ENCODE measurements at regions not wholly inside any gene's neighbourhood (a gene's known extent, or its start where the extent isn't known, plus 50 kb on each side); places are given as distances from the start of the nearest gene placed in this dataset.
A peak's percentile ranks its signal among the peaks of the same experiment; 100 is the strongest.

DNA sequence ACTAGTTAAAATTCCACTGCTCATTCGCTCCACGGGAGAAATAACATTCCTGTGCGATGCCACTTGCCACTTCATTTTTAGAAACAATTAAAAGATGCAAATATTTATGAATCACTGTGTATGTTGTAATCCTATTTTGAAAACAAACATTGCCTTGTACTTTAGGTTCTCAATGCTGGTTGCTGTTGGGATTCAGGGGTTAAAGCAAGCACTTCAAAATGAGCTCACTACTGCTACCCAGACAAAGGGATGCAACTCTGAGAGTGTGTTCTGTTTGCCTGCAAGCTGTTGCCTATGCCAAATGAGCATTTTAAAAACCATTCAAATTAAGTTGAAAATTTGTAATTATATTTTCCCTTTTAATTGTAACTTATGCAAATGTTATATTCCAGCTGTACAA lies 87.5 kb downstream of the RWDD3 start:
- in situ Hi-C loops (cut with MboI), result no loop called here
- Histone ChIP-seq H3K36me3 (ENCODE audit: low read depth) (no peaks in the 10 kb centered on the region), H3K9me2 (ENCODE audit: insufficient read depth) (no peaks in the 10 kb centered on the region), H3K4me3 (no peak overlapping the region), H3K4me1 (ENCODE audit: insufficient read depth) (no peaks in the 10 kb centered on the region; the same call in 1 of the 2 replicates), H3K4me2 (ENCODE audit: unreplicated experiment) (no peak overlapping the region), H3K27me3 (replicated peaks; ENCODE audit: insufficient read depth) (peaks cover 8% of the 10 kb centered on the region), H3F3A (ENCODE audit: insufficient read depth) (no peaks in the 10 kb centered on the region), H3K27ac (no peak overlapping the region), H4K20me1 (ENCODE audit: insufficient read depth) (no peaks in the 10 kb centered on the region), H3K9me3 (ENCODE audit: low read depth) (no peaks in the 10 kb centered on the region), H2AFZ (no peak overlapping the region), H3K79me2 (ENCODE audit: insufficient read depth) (no peaks in the 10 kb centered on the region), H3K9ac (no peak overlapping the region)
- peak; percentile 1 for DNase-seq
- 3 to 6% methylated on average over 3 of the region's 3 CpGs for WGBS, 2 experiments (ENCODE audit: low coverage in 1 of 2, low lambda C conversion rate in 2 of 2, missing lambda C conversion rate in 2 of 2)
- no peak for TF ChIP-seq EZH2 (IDR thresholded peaks at IDR 0.05; ENCODE audit: insufficient read depth, poor library complexity, severe bottlenecking)
- no peak for TF ChIP-seq EZH2phosphoT487 (IDR thresholded peaks at IDR 0.05; ENCODE audit: insufficient read depth, low read depth)

DNA sequence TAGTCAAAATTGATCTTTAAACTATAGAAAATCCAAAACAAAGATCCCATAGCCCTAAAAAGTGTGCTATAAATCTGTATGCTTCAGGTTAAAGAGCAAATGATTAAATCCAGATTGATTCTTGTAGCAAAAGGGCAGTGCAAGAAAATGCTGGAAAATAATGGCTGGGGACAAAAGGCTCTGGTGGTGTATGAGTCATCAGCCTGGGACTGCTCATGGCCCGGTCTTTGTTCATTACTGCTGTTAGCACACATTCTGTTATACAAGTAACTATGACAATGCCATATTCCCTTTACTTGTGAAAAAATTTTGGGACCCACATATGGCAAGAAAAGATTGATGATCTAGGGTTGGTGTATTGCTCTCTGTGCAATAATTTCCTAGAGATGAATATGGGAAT lies 89.1 kb downstream of the RWDD3 start:
- no peaks in the 10 kb centered on the region for H3K36me3 ChIP-seq (ENCODE audit: low read depth)
- in situ Hi-C loops (cut with MboI), result no loop called here

GRCh38 chr1:95325349-95325748 lies 91.3 kb downstream of the RWDD3 start:
- H3K9me2 ChIP-seq (ENCODE audit: insufficient read depth), result no peaks in the 10 kb centered on the region
- no peaks in the 10 kb centered on the region; the same call in 1 of the 2 replicates for H3K4me1 ChIP-seq (ENCODE audit: insufficient read depth)
- no peak overlapping the region for H3K9ac ChIP-seq
- no peak overlapping the region for H3K4me3 ChIP-seq
- no peaks in the 10 kb centered on the region for H3K36me3 ChIP-seq (ENCODE audit: low read depth)
- in situ Hi-C loops (cut with MboI), result no loop called here
- H3K27ac ChIP-seq, result no peak overlapping the region
- no peaks in the 10 kb centered on the region for H3F3A ChIP-seq (ENCODE audit: insufficient read depth)
- H4K20me1 ChIP-seq (ENCODE audit: insufficient read depth), result no peaks in the 10 kb centered on the region
- 48 to 52% methylated on average over 4 of the region's 4 CpGs for WGBS, 2 experiments (ENCODE audit: low coverage in 1 of 2, low lambda C conversion rate in 2 of 2, missing lambda C conversion rate in 2 of 2)
- no peak for DNase-seq
- peaks cover 6% of the 10 kb centered on the region for H3K27me3 ChIP-seq (replicated peaks; ENCODE audit: insufficient read depth)
- no peak overlapping the region for H3K4me2 ChIP-seq (ENCODE audit: unreplicated experiment)
- H3K79me2 ChIP-seq (ENCODE audit: insufficient read depth), result no peaks in the 10 kb centered on the region
- no peaks in the 10 kb centered on the region for H3K9me3 ChIP-seq (ENCODE audit: low read depth)
- H2AFZ ChIP-seq, result no peak overlapping the region
- TF ChIP-seq EZH2 (IDR thresholded peaks at IDR 0.05; ENCODE audit: insufficient read depth, poor library complexity, severe bottlenecking) (no peak), EZH2phosphoT487 (IDR thresholded peaks at IDR 0.05; ENCODE audit: insufficient read depth, low read depth) (no peak)

More for the DNA sequence above, 89.1 kb downstream of the RWDD3 start:
- 0 to 5% methylated on average over 1 of the region's 1 CpG for WGBS, 2 experiments (ENCODE audit: low coverage in 1 of 2, low lambda C conversion rate in 2 of 2, missing lambda C conversion rate in 2 of 2)
- no peak for TF ChIP-seq EZH2 (IDR thresholded peaks at IDR 0.05; ENCODE audit: insufficient read depth, poor library complexity, severe bottlenecking)
- no peak overlapping the region for H2AFZ ChIP-seq
- no peaks in the 10 kb centered on the region for H4K20me1 ChIP-seq (ENCODE audit: insufficient read depth)
- no peak overlapping the region for H3K9ac ChIP-seq
- no peaks in the 10 kb centered on the region; the same call in 1 of the 2 replicates for H3K4me1 ChIP-seq (ENCODE audit: insufficient read depth)
- H3K4me3 ChIP-seq, result no peak overlapping the region
- H3K27ac ChIP-seq, result no peak overlapping the region
- peak; percentile 28 for DNase-seq
- no peaks in the 10 kb centered on the region for H3F3A ChIP-seq (ENCODE audit: insufficient read depth)
- no peaks in the 10 kb centered on the region for H3K9me2 ChIP-seq (ENCODE audit: insufficient read depth)
- no peak overlapping the region for H3K4me2 ChIP-seq (ENCODE audit: unreplicated experiment)
- no peaks in the 10 kb centered on the region for H3K79me2 ChIP-seq (ENCODE audit: insufficient read depth)
- H3K9me3 ChIP-seq (ENCODE audit: low read depth), result no peaks in the 10 kb centered on the region
- H3K27me3 ChIP-seq (replicated peaks; ENCODE audit: insufficient read depth), result peaks cover 8% of the 10 kb centered on the region

DNA sequence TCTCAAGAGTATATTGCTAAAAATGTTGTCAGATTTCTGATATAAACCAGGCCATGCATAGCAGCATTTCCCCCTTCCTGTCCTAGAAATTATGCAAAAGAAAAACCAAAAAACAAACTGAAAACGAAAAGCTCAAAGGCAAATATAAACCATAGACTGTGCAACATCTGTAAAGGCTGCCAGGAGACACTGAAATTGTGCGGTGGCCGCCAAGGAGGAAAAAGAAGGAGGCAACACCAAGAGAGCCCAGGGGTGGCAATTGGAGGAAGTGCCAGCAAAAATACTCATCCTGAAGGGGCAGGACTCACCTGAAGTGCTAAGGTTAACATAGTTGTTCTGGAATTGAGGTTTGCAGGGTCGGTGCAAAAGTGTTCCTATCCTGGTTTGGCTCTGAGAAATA lies 92.0 kb downstream of the RWDD3 start:
- no peak for TF ChIP-seq EZH2 (IDR thresholded peaks at IDR 0.05; ENCODE audit: insufficient read depth, poor library complexity, severe bottlenecking)
- TF ChIP-seq EZH2phosphoT487 (IDR thresholded peaks at IDR 0.05; ENCODE audit: insufficient read depth, low read depth), result no peak
- H3K4me2 ChIP-seq (ENCODE audit: unreplicated experiment), result no peak overlapping the region
- in situ Hi-C loops (cut with MboI), result no loop called here

GRCh38 chr1:95332754-95333153 lies 98.7 kb downstream of the RWDD3 start:
- Histone ChIP-seq H3K27ac (no peak overlapping the region), H3F3A (ENCODE audit: insufficient read depth) (no peaks in the 10 kb centered on the region), H4K20me1 (ENCODE audit: insufficient read depth) (no peaks in the 10 kb centered on the region), H3K9me3 (ENCODE audit: low read depth) (no peaks in the 10 kb centered on the region), H3K27me3 (replicated peaks; ENCODE audit: insufficient read depth) (no peaks in the 10 kb centered on the region), H2AFZ (no peak overlapping the region), H3K36me3 (ENCODE audit: low read depth) (no peaks in the 10 kb centered on the region), H3K4me3 (no peak overlapping the region), H3K9me2 (ENCODE audit: insufficient read depth) (no peaks in the 10 kb centered on the region), H3K4me1 (ENCODE audit: insufficient read depth) (no peaks in the 10 kb centered on the region), H3K4me2 (ENCODE audit: unreplicated experiment) (no peak overlapping the region), H3K79me2 (ENCODE audit: insufficient read depth) (no peaks in the 10 kb centered on the region), H3K9ac (no peak overlapping the region)
- 0 to 4% methylated on average over 1 of the region's 1 CpG for WGBS, 2 experiments (ENCODE audit: low coverage in 1 of 2, low lambda C conversion rate in 2 of 2, missing lambda C conversion rate in 2 of 2)
- no peak for TF ChIP-seq EZH2 (IDR thresholded peaks at IDR 0.05; ENCODE audit: insufficient read depth, poor library complexity, severe bottlenecking)
- TF ChIP-seq EZH2phosphoT487 (IDR thresholded peaks at IDR 0.05; ENCODE audit: insufficient read depth, low read depth), result no peak
- no peak for DNase-seq
- in situ Hi-C loops (cut with MboI), result no loop called here

More for the DNA sequence above, 92.0 kb downstream of the RWDD3 start:
- H4K20me1 ChIP-seq (ENCODE audit: insufficient read depth), result no peaks in the 10 kb centered on the region
- DNase-seq, result no peak
- no peak overlapping the region for H3K27ac ChIP-seq
- H3K79me2 ChIP-seq (ENCODE audit: insufficient read depth), result no peaks in the 10 kb centered on the region
- H3K4me1 ChIP-seq (ENCODE audit: insufficient read depth), result no peaks in the 10 kb centered on the region; the same call in 1 of the 2 replicates
- no peak overlapping the region for H3K4me3 ChIP-seq
- H3K27me3 ChIP-seq (replicated peaks; ENCODE audit: insufficient read depth), result peaks cover 3% of the 10 kb centered on the region; the same call in 1 of the 2 replicates
- no peak overlapping the region for H2AFZ ChIP-seq
- no peaks in the 10 kb centered on the region for H3F3A ChIP-seq (ENCODE audit: insufficient read depth)
- H3K9me3 ChIP-seq (ENCODE audit: low read depth), result no peaks in the 10 kb centered on the region
- no peaks in the 10 kb centered on the region for H3K9me2 ChIP-seq (ENCODE audit: insufficient read depth)
- no peak overlapping the region for H3K9ac ChIP-seq
- H3K36me3 ChIP-seq (ENCODE audit: low read depth), result no peaks in the 10 kb centered on the region
- WGBS, 2 experiments (ENCODE audit: low coverage in 1 of 2, low lambda C conversion rate in 2 of 2, missing lambda C conversion rate in 2 of 2), result 17 to 27% methylated on average over 4 of the region's 4 CpGs
